Large intestine (tissue), 3 donors: ENCODE measurements at regions not wholly inside any gene's neighbourhood (a gene's known extent, or its start where the extent isn't known, plus 50 kb on each side); places are given as distances from the start of the nearest gene placed in this dataset.
"Not testable (repeated sequence)": the region's sequence is repeated elsewhere in the genome, so short reads cannot be mapped to it uniquely, and the experiment has no call there.

Experiments used
- DNase-seq, 2 donors: peaks; one replicate each; pipeline versions ENCODE4 v3.0.0 to v3.0.0-alpha.2; 2013
- H3K27ac ChIP-seq: one replicate; pipeline ENCODE4 v1.5.1; 2013; ENCODE audit warnings: low read length
- H3K27me3 ChIP-seq: 2 replicates; pipeline ENCODE4 v1.6.1; 2013; ENCODE audit warnings: low read length; ENCODE audit not compliant: control insufficient read depth, insufficient read depth
- H3K36me3 ChIP-seq: 2 replicates; pipeline ENCODE4 v1.6.1; 2013; ENCODE audit warnings: low read length; ENCODE audit not compliant: control insufficient read depth, insufficient read depth
- H3K4me1 ChIP-seq: one replicate; pipeline ENCODE4 v1.6.1; 2013; ENCODE audit warnings: low read length; ENCODE audit not compliant: control insufficient read depth, insufficient read depth
- H3K4me3 ChIP-seq: one replicate; pipeline ENCODE4 v1.5.1; 2013; ENCODE audit warnings: low read length
- H3K9me3 ChIP-seq: one replicate; pipeline ENCODE4 v1.6.1; 2013; ENCODE audit warnings: mild to moderate bottlenecking, low read depth, low read length, moderate library complexity; ENCODE audit not compliant: control insufficient read depth
- WGBS: methylation state at CpG from one replicate; pipeline ENCODE4 v1.1.5; 2013; ENCODE audit warnings: low lambda C conversion rate; ENCODE audit not compliant: insufficient coverage; 5-methylcytosine and 5-hydroxymethylcytosine counted together

DNA sequence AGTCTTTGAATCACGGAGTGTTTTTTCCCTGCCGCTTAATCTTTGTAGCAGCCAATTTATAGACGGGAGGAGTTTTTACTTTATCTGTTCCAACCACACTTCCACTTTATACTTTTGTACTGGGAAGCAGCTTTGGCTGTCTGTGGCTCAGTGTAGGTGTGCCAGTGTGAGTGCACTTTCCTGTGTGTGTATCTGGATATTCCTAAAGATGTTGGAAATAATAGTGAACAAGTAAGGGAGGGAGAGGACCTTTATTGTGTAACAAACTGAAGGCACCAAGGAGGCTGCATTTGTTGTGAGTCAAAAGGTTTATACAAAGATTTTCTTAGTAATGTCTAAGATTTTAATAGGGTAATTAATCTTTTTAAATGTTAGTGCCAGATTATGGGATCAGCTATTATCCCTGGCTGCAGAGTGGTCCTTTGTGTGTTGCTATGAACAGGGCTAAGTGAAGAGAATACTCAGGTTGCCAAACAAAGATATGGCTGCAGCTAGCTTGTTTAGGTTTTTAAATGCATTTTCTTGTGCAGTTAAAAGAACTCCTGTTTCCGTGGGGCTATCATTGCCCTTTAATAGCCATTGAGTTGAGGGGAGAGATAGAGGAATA is 226.3 kb downstream of the RNF144B start:
- Histone ChIP-seq H3K4me1 (no peaks in the 10 kb centered on the region), H3K9me3 (no peaks in the 10 kb centered on the region), H3K36me3 (no peaks in the 10 kb centered on the region), H3K27me3 (no peaks in the 10 kb centered on the region), H3K4me3 (no peak overlapping the region), H3K27ac (no peak overlapping the region)
- WGBS: 72% methylated on average over 3 of the region's 4 CpGs
- DNase-seq: no peak

DNA sequence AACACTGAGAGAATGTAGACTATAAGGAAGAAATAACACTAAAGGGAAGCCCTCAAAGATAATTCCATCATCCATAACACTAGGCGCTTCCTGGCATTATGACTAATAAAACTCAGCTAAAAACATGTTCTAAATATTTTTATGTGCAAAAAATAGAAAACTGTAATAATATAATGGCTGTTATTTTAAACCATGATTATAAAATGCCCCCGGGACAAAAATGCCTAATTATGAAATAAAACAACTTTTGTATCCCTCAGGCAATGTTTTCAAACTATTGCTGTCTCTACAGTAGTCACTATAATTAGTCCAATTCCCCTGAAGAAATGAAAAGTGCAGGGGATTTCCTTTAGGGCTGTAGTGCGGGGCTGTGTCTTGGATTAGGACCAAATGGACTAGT is 242.4 kb downstream of the RNF144B start:
- WGBS: 90% methylated on average over 3 of the region's 3 CpGs
- Histone ChIP-seq H3K4me3 (no peak overlapping the region), H3K27me3 (no peaks in the 10 kb centered on the region), H3K27ac (no peak overlapping the region), H3K36me3 (no peaks in the 10 kb centered on the region), H3K4me1 (no peaks in the 10 kb centered on the region), H3K9me3 (no peaks in the 10 kb centered on the region)
- DNase-seq: no peak

DNA sequence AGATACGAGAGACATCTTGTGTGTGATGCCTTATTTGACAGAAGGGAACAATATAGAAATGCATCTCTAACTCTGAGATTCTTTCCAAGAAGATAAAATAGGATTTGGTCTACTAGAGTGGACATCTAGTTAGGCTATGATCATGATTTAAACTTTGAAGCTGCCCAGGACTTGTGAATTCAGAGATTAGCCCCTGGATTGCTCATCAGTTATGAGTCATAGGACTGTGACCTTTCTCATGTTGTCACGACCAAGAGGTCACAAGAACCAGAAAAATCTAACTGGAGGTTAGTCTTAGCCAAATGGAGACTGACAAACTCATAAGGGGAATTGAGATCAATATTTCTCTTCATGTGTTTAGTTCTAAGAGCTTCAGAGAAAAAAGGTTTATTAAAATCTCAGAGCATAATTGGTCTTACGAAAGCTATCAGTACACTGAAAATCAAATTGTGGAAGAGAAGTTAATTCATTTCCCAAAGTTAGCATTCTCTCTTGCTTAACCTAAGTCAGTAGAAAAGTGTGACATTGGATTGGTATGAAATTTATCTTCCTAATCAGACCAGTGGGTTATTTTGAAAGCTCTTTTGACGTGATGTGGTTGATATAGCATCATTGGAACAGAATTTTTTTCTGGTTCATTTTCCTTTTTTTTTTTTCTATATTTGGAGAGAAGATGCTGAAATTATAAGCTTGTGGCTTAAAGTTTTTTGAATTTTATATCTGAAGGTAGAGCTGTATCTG is 245.7 kb downstream of the RNF144B start:
- DNase-seq: no peak
- 100% methylated on average over 3 of the region's 4 CpGs for WGBS
- Histone ChIP-seq H3K36me3 (no peaks in the 10 kb centered on the region), H3K27ac (no peak overlapping the region), H3K27me3 (no peaks in the 10 kb centered on the region), H3K4me1 (no peaks in the 10 kb centered on the region), H3K4me3 (no peak overlapping the region), H3K9me3 (no peaks in the 10 kb centered on the region)

DNA sequence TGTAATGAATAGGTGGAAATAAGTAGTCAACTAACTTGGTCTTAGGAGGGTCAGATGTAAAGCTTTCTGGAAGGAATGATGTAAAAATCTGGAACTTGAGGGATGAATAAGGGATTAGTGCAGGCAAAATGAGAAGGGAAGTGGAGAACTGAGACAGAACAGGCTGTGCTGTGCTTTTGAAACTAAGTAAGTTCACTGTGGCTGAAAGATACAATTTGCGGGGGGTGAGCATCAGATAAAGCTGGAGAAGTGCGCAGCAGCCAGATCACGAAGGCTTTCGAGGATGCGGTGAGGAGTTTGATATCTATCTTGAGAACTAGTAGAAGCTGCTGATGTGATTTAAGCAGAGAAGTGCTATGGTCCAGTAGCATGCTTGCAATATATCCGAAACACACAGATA is 247.8 kb downstream of the RNF144B start:
- no peak for DNase-seq
- no peaks in the 10 kb centered on the region for H3K9me3 ChIP-seq
- H3K27ac ChIP-seq: no peak overlapping the region
- H3K27me3 ChIP-seq: no peaks in the 10 kb centered on the region
- WGBS: no CpG with 5 or more reads among the region's 6 CpGs
- no peak overlapping the region for H3K4me3 ChIP-seq
- H3K4me1 ChIP-seq: no peaks in the 10 kb centered on the region
- H3K36me3 ChIP-seq: no peaks in the 10 kb centered on the region

DNA sequence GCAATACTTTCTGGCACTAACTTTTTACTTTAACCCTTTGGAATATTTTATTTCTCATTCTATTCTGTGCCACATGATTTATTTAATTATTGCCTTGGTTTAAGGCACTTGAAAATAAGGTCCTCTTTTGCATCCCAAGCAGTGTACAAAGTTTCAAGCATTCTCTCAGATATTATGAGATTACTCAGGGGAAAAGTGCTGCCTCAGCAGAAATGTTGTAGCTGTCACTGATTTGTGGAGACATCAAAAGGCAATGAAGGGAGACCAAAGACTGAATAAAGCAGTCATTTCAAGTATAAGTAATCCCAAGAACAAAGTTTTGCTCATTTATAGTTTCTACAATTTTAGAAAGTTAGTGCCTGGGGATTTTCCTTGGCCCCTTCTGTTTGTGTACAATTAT is 253.0 kb downstream of the RNF144B start:
- Histone ChIP-seq H3K27ac (no peak overlapping the region), H3K9me3 (no peaks in the 10 kb centered on the region), H3K4me1 (no peaks in the 10 kb centered on the region), H3K4me3 (no peak overlapping the region), H3K36me3 (no peaks in the 10 kb centered on the region), H3K27me3 (no peaks in the 10 kb centered on the region)
- no peak for DNase-seq

DNA sequence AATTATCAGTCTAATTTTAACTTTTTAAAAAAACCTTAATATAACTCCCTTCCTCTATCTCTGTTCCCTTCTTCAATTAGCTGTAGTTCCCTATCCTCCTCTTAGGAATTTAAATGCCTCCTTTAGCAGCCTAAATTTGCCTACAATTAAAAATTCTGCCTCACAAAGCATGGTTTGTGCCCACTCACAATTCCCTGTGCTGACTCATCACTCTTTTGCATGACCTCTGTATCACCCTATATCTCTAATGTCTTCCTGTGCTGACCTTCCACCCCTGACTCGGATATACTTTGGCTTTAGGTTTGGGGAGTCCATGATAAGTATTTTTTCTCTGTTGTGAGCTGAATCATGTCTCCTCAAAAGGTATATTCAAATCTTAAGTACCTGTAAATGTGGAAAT is 253.6 kb downstream of the RNF144B start:
- Histone ChIP-seq H3K4me1 (no peaks in the 10 kb centered on the region), H3K36me3 (no peaks in the 10 kb centered on the region), H3K9me3 (no peaks in the 10 kb centered on the region), H3K27me3 (no peaks in the 10 kb centered on the region), H3K27ac (no peak overlapping the region), H3K4me3 (no peak overlapping the region)
- DNase-seq: no peak
- no CpG with 5 or more reads among the region's 1 CpG for WGBS

DNA sequence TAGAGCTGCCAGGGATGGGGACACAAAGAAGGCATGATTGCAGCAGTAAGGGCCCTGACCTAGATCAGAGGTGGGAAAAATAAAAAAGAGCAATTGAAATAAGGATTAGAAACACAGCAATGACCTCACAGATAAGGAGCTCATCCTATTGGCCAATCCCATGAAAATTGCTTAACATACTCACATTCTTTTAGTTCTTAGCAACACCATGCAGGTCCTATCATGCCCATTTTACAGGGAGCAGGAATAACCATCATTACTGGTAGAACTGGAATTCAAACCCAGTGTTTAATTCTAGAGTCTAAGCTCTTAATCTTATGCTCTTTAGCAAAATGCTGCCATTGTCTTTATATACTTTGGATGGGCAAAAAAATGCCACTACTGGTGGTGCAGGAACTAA is 267.7 kb downstream of the RNF144B start:
- no peaks in the 10 kb centered on the region for H3K36me3 ChIP-seq
- no peaks in the 10 kb centered on the region for H3K27me3 ChIP-seq

DNA sequence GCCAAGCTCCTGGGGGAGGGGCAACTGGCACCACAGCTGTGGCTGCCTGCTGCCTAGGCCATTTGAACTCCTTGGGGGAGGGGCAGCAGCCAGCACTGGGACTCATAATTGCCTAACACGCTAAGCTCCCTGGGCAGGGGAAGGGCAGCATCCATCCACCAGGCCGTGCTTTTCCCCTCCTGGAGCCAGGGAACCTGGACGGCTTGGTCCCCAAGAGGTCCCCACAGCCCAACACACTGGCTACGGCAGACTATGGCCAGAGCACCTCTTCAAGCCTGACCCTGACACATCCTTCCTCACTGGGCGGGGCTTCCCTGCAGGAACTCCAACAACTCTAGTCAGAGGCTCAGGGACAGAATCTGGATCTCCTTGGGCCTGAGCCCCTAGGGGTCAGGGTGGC is 269.4 kb downstream of the RNF144B start:
- H3K4me3 ChIP-seq: no peak overlapping the region
- DNase-seq: no peak
- H3K36me3 ChIP-seq: no peaks in the 10 kb centered on the region
- H3K27me3 ChIP-seq: no peaks in the 10 kb centered on the region
- no peaks in the 10 kb centered on the region for H3K4me1 ChIP-seq
- WGBS: no CpG with 5 or more reads among the region's 5 CpGs
- H3K27ac ChIP-seq: no peak overlapping the region
- H3K9me3 ChIP-seq: peaks cover 4% of the 10 kb centered on the region

More for the DNA sequence above, 267.7 kb downstream of the RNF144B start:
- no peak overlapping the region for H3K27ac ChIP-seq
- no peak for DNase-seq
- peaks cover 4% of the 10 kb centered on the region for H3K9me3 ChIP-seq
- H3K4me1 ChIP-seq: no peaks in the 10 kb centered on the region
- no peak overlapping the region for H3K4me3 ChIP-seq

DNA sequence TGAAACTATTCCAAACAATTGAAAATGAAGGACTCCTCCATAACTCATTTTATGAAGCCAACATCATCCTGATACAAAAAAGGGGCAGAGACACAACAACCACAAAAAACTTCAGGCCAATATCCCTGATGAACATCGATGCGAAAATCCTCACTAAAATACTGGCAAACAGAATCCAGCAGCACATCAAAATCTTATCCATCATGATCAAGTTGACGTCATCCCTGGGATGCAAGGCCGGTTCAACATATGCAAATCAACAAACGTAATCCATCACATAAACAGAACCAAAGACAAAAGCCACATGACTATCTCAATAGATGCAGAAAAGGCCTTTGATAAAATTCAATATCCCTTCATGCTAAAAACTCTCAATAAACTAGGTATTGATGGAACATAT is 272.8 kb downstream of the RNF144B start:
- 100% methylated on average over 2 of the region's 5 CpGs for WGBS

DNA sequence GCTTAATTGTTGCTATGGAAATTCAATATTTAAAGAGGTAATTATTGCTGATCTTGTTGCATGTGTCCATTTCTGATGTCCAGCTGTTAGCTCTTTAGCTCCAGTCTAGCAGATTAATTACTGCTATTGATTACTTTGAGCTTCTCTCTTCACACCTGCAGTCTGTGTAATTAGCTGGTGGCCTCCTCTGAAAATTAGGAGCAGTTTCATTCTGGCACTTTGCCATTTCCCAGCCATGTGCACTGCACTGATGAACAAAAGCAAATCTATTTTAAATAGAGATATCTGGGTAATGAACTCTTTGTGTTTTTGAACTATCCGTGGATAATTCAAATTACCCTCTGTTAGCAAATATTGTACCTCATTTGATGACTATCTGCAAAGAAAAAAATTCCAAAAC is 275.9 kb downstream of the RNF144B start:
- no peaks in the 10 kb centered on the region for H3K4me1 ChIP-seq
- no peak overlapping the region for H3K27ac ChIP-seq
- peaks cover 4% of the 10 kb centered on the region for H3K9me3 ChIP-seq
- WGBS: 80% methylated on average over 1 of the region's 1 CpG
- no peaks in the 10 kb centered on the region for H3K27me3 ChIP-seq
- H3K36me3 ChIP-seq: no peaks in the 10 kb centered on the region
- no peak for DNase-seq
- no peak overlapping the region for H3K4me3 ChIP-seq

More for the DNA sequence above, 272.8 kb downstream of the RNF144B start:
- H3K27me3 ChIP-seq, H3K4me3 ChIP-seq, H3K36me3 ChIP-seq, H3K4me1 ChIP-seq, H3K9me3 ChIP-seq, DNase-seq, H3K27ac ChIP-seq: not testable (repeated sequence)

DNA sequence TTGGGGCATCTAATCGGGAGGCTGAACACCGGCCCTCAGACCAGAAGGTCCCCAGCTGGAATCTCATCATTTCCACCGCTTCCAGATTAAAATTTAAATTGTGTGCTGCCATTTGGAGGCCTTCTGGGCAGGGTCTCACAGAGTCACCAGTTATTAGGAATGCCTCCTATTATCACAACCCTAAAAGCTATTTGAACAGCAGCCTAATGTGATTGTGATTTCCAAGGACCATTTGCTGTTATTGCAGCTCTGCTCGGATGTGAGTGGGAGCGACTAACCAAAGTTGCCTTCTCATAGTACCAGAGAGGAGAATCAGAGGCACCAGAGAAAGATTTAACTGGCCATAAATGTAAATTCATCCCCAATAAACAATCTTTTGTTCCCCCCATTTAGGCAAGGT is 277.3 kb downstream of the RNF144B start:
- peaks cover under 1% of the 10 kb centered on the region for H3K9me3 ChIP-seq
- no peaks in the 10 kb centered on the region for H3K4me1 ChIP-seq
- DNase-seq: no peak
- WGBS: 80% methylated on average over 1 of the region's 5 CpGs
- no peak overlapping the region for H3K27ac ChIP-seq
- H3K4me3 ChIP-seq: no peak overlapping the region
- H3K36me3 ChIP-seq: no peaks in the 10 kb centered on the region
- H3K27me3 ChIP-seq: no peaks in the 10 kb centered on the region
